CD4-positive, alpha-beta T cell treated with Interleukin-17A for 4 hours (primary cell): ENCODE measurements at regions not wholly inside any gene's neighbourhood (a gene's known extent, or its start where the extent isn't known, plus 50 kb on each side); places are given as distances from the start of the nearest gene placed in this dataset.

Source experiments
- DNase-seq: peaks from one replicate; pipeline ENCODE4 v3.0.0-alpha.2; 2020; ENCODE audit warnings: mixed read lengths

- no peak for DNase-seq
Observed at GRCh38 chr14:61106271-61106958, 125.4 kb downstream of the SLC38A6 start.

GRCh38 chr14:61104358-61104757, 123.3 kb downstream of the SLC38A6 start:
- DNase-seq, result no peak

- no peak for DNase-seq
Observed at GRCh38 chr14:61103541-61104339, 122.7 kb downstream of the SLC38A6 start.

GRCh38 chr14:61102549-61103466, 121.8 kb downstream of the SLC38A6 start:
- DNase-seq, result no peak
